ENCODE measurements at regions not wholly inside any gene's neighbourhood (a gene's known extent, or its start where the extent isn't known, plus 50 kb on each side); places are given as distances from the start of the nearest gene placed in this dataset.

DNA sequence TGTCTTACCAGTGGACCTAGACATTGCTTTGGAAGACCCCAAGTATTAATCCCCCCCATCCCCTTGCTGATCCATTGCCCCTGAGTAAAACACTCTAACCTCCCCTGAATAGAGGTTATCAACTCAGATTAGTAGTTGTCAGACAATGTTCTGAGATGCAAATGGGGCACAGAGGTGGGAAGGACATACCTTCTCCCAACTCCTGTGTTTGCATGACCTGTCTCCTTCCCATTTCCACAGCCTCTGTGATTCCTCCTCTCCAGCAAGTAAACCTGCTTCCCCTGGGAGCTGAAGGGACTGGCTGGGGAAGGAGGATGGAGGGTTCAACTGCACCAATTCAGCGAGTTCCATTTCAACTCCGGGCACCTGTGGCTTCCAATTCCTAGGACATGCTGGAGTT, 199.8 kb upstream of the SASH1 start:
- ATAC-seq (no peak), DNase-seq (ENCODE audit: low spot score) (no peak)
- Mint-ChIP-seq H3K9me3 (peaks cover 5% of the 10 kb centered on the region), H3K4me3 (no peak overlapping the region), H3K27me3 (ENCODE audit: low read depth) (no peaks in the 10 kb centered on the region), H3K36me3 (peaks cover 3% of the 10 kb centered on the region), H3K4me1 (peaks cover 6% of the 10 kb centered on the region), H3K27ac (no peak overlapping the region)
- CTCF ChIA-PET: interaction anchor here (1.4 kb wide), 1 partner anchor 37 kb away, joined by 5 read pairs; no protein-coding TSS in a partner anchor
- TF ChIP-seq, protein P1, sequence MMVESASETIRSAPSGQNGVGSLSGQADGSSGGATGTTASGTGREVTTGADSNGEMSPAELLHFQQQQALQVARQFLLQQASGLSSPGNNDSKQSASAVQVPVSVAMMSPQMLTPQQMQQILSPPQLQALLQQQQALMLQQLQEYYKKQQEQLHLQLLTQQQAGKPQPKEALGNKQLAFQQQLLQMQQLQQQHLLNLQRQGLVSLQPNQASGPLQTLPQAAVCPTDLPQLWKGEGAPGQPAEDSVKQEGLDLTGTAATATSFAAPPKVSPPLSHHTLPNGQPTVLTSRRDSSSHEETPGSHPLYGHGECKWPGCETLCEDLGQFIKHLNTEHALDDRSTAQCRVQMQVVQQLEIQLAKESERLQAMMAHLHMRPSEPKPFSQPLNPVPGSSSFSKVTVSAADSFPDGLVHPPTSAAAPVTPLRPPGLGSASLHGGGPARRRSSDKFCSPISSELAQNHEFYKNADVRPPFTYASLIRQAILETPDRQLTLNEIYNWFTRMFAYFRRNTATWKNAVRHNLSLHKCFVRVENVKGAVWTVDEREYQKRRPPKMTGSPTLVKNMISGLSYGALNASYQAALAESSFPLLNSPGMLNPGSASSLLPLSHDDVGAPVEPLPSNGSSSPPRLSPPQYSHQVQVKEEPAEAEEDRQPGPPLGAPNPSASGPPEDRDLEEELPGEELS (CRISPR knock-in tag; IDR thresholded peaks at IDR 0.05): no peak
- TF ChIP-seq, protein P2, sequence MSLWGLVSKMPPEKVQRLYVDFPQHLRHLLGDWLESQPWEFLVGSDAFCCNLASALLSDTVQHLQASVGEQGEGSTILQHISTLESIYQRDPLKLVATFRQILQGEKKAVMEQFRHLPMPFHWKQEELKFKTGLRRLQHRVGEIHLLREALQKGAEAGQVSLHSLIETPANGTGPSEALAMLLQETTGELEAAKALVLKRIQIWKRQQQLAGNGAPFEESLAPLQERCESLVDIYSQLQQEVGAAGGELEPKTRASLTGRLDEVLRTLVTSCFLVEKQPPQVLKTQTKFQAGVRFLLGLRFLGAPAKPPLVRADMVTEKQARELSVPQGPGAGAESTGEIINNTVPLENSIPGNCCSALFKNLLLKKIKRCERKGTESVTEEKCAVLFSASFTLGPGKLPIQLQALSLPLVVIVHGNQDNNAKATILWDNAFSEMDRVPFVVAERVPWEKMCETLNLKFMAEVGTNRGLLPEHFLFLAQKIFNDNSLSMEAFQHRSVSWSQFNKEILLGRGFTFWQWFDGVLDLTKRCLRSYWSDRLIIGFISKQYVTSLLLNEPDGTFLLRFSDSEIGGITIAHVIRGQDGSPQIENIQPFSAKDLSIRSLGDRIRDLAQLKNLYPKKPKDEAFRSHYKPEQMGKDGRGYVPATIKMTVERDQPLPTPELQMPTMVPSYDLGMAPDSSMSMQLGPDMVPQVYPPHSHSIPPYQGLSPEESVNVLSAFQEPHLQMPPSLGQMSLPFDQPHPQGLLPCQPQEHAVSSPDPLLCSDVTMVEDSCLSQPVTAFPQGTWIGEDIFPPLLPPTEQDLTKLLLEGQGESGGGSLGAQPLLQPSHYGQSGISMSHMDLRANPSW (CRISPR knock-in tag; conservative IDR thresholded peaks at IDR 0.05; ENCODE audit: low read depth): no peak
- TF ChIP-seq, protein P3, sequence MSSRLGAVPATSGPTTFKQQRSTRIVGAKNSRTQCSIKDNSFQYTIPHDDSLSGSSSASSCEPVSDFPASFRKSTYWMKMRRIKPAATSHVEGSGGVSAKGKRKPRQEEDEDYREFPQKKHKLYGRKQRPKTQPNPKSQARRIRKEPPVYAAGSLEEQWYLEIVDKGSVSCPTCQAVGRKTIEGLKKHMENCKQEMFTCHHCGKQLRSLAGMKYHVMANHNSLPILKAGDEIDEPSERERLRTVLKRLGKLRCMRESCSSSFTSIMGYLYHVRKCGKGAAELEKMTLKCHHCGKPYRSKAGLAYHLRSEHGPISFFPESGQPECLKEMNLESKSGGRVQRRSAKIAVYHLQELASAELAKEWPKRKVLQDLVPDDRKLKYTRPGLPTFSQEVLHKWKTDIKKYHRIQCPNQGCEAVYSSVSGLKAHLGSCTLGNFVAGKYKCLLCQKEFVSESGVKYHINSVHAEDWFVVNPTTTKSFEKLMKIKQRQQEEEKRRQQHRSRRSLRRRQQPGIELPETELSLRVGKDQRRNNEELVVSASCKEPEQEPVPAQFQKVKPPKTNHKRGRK (CRISPR knock-in tag; IDR thresholded peaks at IDR 0.05; ENCODE audit: borderline replicate concordance): no peak
- TF ChIP-seq CREB1 (CRISPR knock-in tag; IDR thresholded peaks at IDR 0.05): no peak
- TF ChIP-seq, protein P4, sequence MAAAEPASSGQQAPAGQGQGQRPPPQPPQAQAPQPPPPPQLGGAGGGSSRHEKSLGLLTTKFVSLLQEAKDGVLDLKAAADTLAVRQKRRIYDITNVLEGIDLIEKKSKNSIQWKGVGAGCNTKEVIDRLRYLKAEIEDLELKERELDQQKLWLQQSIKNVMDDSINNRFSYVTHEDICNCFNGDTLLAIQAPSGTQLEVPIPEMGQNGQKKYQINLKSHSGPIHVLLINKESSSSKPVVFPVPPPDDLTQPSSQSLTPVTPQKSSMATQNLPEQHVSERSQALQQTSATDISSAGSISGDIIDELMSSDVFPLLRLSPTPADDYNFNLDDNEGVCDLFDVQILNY (CRISPR knock-in tag; IDR thresholded peaks at IDR 0.05): no peak
- no peak for TF ChIP-seq ETV6 (CRISPR knock-in tag; IDR thresholded peaks at IDR 0.05)
- TF ChIP-seq NFE2L1 (CRISPR knock-in tag; IDR thresholded peaks at IDR 0.05): no peak
- no peak for TF ChIP-seq KAT7 (CRISPR knock-in tag; IDR thresholded peaks at IDR 0.05; ENCODE audit: borderline replicate concordance)
- TF ChIP-seq, protein P5, sequence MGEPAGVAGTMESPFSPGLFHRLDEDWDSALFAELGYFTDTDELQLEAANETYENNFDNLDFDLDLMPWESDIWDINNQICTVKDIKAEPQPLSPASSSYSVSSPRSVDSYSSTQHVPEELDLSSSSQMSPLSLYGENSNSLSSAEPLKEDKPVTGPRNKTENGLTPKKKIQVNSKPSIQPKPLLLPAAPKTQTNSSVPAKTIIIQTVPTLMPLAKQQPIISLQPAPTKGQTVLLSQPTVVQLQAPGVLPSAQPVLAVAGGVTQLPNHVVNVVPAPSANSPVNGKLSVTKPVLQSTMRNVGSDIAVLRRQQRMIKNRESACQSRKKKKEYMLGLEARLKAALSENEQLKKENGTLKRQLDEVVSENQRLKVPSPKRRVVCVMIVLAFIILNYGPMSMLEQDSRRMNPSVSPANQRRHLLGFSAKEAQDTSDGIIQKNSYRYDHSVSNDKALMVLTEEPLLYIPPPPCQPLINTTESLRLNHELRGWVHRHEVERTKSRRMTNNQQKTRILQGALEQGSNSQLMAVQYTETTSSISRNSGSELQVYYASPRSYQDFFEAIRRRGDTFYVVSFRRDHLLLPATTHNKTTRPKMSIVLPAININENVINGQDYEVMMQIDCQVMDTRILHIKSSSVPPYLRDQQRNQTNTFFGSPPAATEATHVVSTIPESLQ (CRISPR knock-in tag; IDR thresholded peaks at IDR 0.05): no peak
- TF ChIP-seq, protein P6, sequence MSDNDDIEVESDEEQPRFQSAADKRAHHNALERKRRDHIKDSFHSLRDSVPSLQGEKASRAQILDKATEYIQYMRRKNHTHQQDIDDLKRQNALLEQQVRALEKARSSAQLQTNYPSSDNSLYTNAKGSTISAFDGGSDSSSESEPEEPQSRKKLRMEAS (CRISPR knock-in tag; IDR thresholded peaks at IDR 0.05): no peak
- TF ChIP-seq SP1 (CRISPR knock-in tag; conservative IDR thresholded peaks at IDR 0.05): no peak
- TF ChIP-seq ZNF317 (CRISPR knock-in tag; IDR thresholded peaks at IDR 0.05; ENCODE audit: borderline replicate concordance, low read depth): no peak
- TF ChIP-seq ATF1 (CRISPR knock-in tag; IDR thresholded peaks at IDR 0.05): no peak
- TF ChIP-seq, protein P7, sequence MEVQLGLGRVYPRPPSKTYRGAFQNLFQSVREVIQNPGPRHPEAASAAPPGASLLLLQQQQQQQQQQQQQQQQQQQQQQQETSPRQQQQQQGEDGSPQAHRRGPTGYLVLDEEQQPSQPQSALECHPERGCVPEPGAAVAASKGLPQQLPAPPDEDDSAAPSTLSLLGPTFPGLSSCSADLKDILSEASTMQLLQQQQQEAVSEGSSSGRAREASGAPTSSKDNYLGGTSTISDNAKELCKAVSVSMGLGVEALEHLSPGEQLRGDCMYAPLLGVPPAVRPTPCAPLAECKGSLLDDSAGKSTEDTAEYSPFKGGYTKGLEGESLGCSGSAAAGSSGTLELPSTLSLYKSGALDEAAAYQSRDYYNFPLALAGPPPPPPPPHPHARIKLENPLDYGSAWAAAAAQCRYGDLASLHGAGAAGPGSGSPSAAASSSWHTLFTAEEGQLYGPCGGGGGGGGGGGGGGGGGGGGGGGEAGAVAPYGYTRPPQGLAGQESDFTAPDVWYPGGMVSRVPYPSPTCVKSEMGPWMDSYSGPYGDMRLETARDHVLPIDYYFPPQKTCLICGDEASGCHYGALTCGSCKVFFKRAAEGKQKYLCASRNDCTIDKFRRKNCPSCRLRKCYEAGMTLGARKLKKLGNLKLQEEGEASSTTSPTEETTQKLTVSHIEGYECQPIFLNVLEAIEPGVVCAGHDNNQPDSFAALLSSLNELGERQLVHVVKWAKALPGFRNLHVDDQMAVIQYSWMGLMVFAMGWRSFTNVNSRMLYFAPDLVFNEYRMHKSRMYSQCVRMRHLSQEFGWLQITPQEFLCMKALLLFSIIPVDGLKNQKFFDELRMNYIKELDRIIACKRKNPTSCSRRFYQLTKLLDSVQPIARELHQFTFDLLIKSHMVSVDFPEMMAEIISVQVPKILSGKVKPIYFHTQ (CRISPR knock-in tag; IDR thresholded peaks at IDR 0.05): no peak
- TF ChIP-seq SMAD4 (CRISPR knock-in tag; IDR thresholded peaks at IDR 0.05): no peak
- TF ChIP-seq ZNF219 (CRISPR knock-in tag; IDR thresholded peaks at IDR 0.05; ENCODE audit: borderline replicate concordance): no peak
- POLR2A ChIA-PET: no interaction called here
